Calu3 (cell line): ENCODE measurements at regions not wholly inside any gene's neighbourhood (a gene's known extent, or its start where the extent isn't known, plus 50 kb on each side); places are given as distances from the start of the nearest gene placed in this dataset.
"Not testable (repeated sequence)": the region's sequence is repeated elsewhere in the genome, so short reads cannot be mapped to it uniquely, and the experiment has no call there.

ENCODE experiments used
- BruUV-seq: library from RNA; stranded (reverse); fragments of 400-500 nt; replicated peaks from 2 replicates; lab custom pipeline; 2021; lab: Mats Ljungman, UMichigan
- CTCF ChIA-PET: fragments of 300-600 bp; sonication (Branson Sonifier 250); formaldehyde crosslinking; loops from one replicate; lab custom pipeline; 2022; ENCODE audit warnings: antibody characterized with exemption; lab: Charles Lee
- DNase-seq: peaks from one replicate; pipeline ENCODE4 v3.0.0; 2022
- H3K27ac Mint-ChIP-seq: one replicate; pipeline ENCODE4 v1.8.0; 2022; ENCODE audit warnings: mixed read lengths; ENCODE audit not compliant: unreplicated experiment
- H3K27me3 Mint-ChIP-seq: one replicate; pipeline ENCODE4 v1.8.0; 2022; ENCODE audit warnings: mixed read lengths; ENCODE audit not compliant: unreplicated experiment
- H3K36me3 Mint-ChIP-seq: one replicate; pipeline ENCODE4 v1.8.0; 2022; ENCODE audit warnings: mild to moderate bottlenecking, moderate library complexity, mixed read lengths; ENCODE audit not compliant: insufficient read depth, unreplicated experiment
- H3K4me1 Mint-ChIP-seq: one replicate; pipeline ENCODE4 v1.8.0; 2022; ENCODE audit warnings: mild to moderate bottlenecking, low read depth, mixed read lengths; ENCODE audit not compliant: unreplicated experiment
- H3K4me3 Mint-ChIP-seq: one replicate; pipeline ENCODE4 v1.8.0; 2022; ENCODE audit warnings: mild to moderate bottlenecking, low read depth, moderate library complexity, mixed read lengths; ENCODE audit not compliant: unreplicated experiment
- H3K9me3 Mint-ChIP-seq: one replicate; pipeline ENCODE4 v1.8.0; 2022; ENCODE audit warnings: low read depth, mixed read lengths; ENCODE audit not compliant: unreplicated experiment
- intact Hi-C: fragments of 100-400 bp; cut with micrococcal nuclease; formaldehyde crosslinking; loops from one replicate; pipeline ENCODE4 v1.10.0; 2022; ENCODE audit not compliant: unreplicated experiment

DNA sequence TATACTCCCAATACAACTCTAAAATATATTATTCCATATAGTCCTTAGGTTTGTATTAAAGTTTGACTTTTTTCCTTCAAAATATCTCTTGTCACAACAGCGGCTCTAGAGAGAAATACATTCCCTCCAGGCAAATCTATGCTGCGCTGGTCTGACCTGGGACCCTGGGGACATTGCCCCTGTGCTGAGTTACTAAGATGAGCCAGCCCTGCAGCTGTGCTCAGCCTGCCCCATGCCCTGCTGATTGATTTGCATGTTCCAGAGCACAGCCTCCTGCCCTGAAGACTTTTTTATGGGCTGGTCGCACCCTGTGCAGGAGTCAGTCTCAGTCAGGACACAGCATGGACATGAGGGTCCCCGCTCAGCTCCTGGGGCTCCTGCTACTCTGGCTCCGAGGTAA, 1170.7 kb downstream of the RPIA start:
- H3K36me3 Mint-ChIP-seq, H3K4me3 Mint-ChIP-seq, DNase-seq, H3K27ac Mint-ChIP-seq, H3K4me1 Mint-ChIP-seq, H3K27me3 Mint-ChIP-seq, H3K9me3 Mint-ChIP-seq, CTCF ChIA-PET, BruUV-seq, intact Hi-C loops: not testable (repeated sequence)

DNA sequence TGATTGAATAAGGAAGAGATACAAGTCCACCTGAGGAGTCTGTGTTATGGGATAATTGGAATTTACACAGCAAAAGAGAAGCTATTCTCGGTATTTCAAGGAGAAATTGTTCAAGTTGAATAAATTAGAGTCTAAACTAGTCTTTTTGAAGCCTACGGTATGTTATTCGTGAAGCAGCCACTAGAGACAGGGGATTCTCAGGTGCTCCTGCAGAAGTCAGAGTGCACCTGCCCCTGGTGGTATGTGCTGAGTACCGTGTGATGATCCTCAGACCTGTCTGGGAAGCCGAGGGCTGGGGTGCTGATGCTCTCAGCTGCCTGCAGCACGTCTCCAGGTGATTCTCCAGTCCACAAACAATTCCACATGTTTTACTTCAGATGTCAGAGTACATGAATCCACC, 1171.7 kb downstream of the RPIA start:
- CTCF ChIA-PET, H3K4me3 Mint-ChIP-seq, H3K9me3 Mint-ChIP-seq, H3K27ac Mint-ChIP-seq, intact Hi-C loops, H3K4me1 Mint-ChIP-seq, H3K36me3 Mint-ChIP-seq, DNase-seq, H3K27me3 Mint-ChIP-seq, BruUV-seq: not testable (repeated sequence)

DNA sequence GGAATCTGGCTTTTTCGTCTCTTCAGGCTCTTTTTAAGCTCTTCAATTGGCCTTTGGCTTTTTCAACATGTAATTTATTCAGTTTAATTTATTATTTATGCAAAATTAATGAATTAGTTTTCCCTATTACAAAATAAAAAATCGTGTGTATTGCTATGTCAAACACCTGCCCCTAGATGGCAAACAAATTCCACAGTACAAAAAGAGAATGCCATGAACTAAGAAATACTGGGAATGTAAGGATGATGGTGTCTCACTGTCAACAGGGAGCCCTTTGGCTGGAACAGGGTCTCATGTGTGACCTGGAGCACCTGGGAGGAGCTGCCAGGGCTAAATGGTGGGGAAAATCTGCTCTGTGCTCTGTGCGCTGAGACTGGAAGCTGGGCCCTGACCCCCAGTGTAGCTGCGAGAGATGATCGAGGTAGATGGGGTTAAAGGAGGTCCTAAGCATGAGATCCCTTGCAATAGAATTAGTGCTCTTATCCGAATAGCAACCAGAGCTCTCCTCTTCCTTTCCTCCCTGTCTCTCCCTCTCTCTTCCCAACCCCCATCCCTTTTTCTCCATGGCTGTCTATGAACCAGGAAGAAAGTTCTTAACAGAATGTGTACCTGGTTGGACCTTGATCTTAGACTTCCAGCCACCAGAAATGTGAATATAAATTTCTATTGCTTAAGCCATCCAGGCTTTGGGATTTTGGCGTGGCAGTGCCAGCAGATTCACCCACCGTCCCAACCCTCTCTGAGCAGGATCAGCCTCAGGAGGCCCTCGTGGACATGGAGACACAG, 1183.5 kb downstream of the RPIA start:
- H3K27ac Mint-ChIP-seq, intact Hi-C loops, DNase-seq, H3K9me3 Mint-ChIP-seq, H3K27me3 Mint-ChIP-seq, H3K36me3 Mint-ChIP-seq, CTCF ChIA-PET, H3K4me1 Mint-ChIP-seq, BruUV-seq, H3K4me3 Mint-ChIP-seq: not testable (repeated sequence)

DNA sequence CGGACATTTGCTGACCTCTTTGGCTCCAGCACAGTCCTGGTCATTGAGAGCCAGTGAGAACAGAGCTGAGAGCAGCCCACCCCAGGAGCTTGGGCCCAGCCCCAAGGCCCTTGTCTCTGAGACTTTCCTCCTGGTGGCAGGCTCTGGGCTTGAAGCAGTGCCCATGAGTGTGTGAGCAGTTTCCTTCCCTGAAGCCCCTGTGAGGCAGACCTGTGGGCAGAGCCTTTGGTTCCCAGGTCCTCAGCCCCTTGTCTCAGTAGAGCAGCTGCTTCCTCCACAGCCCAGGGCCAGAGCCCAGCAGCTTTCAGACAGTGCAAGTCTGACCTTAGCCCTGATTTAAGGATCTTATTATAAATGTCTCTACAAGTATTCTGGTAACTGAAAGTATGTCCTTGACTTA, 1185.0 kb downstream of the RPIA start:
- H3K27ac Mint-ChIP-seq, BruUV-seq, CTCF ChIA-PET, H3K36me3 Mint-ChIP-seq, intact Hi-C loops, H3K4me3 Mint-ChIP-seq, H3K4me1 Mint-ChIP-seq, H3K27me3 Mint-ChIP-seq, DNase-seq, H3K9me3 Mint-ChIP-seq: not testable (repeated sequence)

DNA sequence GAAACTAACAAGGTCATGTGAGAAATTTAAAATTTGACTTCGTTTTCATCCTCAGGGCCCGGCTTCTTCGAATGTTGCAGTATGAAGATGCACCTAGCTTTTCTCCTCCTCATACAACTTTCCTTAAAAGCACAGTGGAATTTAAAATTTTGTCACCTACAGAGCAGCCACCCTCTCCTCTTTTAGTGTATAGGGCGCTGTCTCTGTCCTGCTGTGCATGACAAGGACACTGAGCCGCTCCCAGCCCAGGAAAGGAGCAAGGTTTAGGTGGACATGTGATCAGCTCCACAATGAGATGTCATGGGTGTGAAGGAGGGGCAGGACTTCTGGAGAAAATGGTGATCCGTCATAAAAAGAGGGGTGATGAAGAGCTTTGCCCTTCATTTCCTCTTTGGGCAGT, 1185.4 kb downstream of the RPIA start:
- H3K9me3 Mint-ChIP-seq, H3K27ac Mint-ChIP-seq, H3K27me3 Mint-ChIP-seq, CTCF ChIA-PET, DNase-seq, H3K36me3 Mint-ChIP-seq, intact Hi-C loops, BruUV-seq, H3K4me3 Mint-ChIP-seq, H3K4me1 Mint-ChIP-seq: not testable (repeated sequence)

DNA sequence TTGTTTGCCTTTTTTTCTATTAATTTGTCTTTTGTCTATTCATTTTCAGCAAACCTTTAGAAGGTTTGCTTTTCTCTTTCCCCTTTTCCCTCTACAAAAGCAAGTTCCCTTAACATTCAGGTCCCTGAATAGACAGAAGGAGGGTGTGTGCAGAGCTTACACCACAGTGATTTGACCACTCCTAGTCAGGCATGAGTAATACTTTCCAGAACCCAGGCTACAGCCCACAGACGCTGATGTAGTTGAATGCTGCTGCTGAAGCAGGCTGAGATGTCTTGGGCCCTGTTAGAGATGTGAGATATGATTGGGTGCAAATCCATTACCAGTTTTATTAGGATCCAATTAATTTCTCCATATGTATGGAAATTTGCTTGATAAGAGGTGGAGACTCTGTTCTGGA, 1191.4 kb downstream of the RPIA start:
- CTCF ChIA-PET, H3K36me3 Mint-ChIP-seq, H3K9me3 Mint-ChIP-seq, BruUV-seq, intact Hi-C loops, DNase-seq, H3K4me1 Mint-ChIP-seq, H3K27ac Mint-ChIP-seq, H3K27me3 Mint-ChIP-seq, H3K4me3 Mint-ChIP-seq: not testable (repeated sequence)

DNA sequence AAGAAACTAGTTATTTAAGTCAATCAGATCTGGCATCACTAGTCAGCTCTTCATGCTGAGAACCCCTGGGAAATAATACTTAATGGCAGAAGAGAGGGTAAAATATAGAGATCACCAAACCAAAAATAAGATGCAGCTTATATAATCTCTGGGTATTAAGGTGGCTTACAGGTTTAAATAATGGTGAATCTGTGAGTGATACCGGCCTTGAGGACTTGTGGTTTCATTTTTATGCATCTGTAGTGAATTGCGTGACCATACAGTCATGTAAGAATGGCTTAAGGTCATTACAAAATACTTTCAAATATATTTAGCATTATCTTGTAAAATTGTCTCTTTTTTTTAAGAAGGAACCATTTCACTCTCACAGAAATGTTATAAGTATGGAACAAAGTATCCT, 1192.2 kb downstream of the RPIA start:
- DNase-seq, BruUV-seq, H3K27me3 Mint-ChIP-seq, H3K36me3 Mint-ChIP-seq, H3K4me3 Mint-ChIP-seq, CTCF ChIA-PET, H3K27ac Mint-ChIP-seq, H3K4me1 Mint-ChIP-seq, intact Hi-C loops, H3K9me3 Mint-ChIP-seq: not testable (repeated sequence)

DNA sequence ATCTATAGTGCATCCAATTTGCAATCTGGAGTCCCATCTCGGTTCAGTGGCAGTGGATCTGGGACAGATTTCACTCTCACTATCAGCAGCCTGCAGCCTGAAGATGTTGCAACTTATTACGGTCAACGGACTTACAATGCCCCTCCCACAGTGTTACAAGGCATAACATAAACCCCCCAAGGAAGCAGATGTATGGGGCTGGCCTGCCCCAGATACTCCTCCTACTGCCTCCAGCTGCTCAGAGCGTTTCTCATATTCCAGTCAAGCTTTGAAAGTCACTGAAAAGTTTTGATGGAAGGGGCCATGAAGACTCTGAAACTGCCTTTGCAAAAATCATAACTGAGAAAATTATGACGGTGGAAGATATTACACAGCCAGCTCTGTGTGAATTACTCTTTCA, 1193.6 kb downstream of the RPIA start:
- H3K27me3 Mint-ChIP-seq, DNase-seq, H3K36me3 Mint-ChIP-seq, H3K4me1 Mint-ChIP-seq, H3K27ac Mint-ChIP-seq, H3K4me3 Mint-ChIP-seq, H3K9me3 Mint-ChIP-seq, BruUV-seq, intact Hi-C loops, CTCF ChIA-PET: not testable (repeated sequence)

DNA sequence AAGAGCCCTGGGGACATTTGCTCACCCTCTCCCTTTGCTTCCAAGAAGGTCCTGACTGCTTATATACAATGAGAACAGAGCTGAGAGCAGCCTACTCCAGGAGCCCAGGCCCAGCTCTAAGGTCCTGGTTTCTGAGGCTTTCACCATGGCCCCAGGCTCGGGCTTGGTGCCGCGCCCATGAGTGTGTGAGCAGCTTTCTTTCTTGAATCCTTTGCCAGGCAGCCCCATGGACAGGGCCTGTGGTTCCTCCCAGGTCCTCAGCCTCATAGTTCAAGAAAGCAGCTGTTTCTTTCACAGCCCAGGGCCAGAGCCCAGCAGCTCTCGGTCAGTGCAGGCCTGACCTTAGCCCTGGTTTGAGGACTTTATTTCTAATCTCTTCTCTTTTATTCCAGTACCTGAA, 1197.2 kb downstream of the RPIA start:
- H3K36me3 Mint-ChIP-seq, CTCF ChIA-PET, DNase-seq, H3K4me1 Mint-ChIP-seq, BruUV-seq, H3K27me3 Mint-ChIP-seq, H3K9me3 Mint-ChIP-seq, H3K27ac Mint-ChIP-seq, H3K4me3 Mint-ChIP-seq, intact Hi-C loops: not testable (repeated sequence)

DNA sequence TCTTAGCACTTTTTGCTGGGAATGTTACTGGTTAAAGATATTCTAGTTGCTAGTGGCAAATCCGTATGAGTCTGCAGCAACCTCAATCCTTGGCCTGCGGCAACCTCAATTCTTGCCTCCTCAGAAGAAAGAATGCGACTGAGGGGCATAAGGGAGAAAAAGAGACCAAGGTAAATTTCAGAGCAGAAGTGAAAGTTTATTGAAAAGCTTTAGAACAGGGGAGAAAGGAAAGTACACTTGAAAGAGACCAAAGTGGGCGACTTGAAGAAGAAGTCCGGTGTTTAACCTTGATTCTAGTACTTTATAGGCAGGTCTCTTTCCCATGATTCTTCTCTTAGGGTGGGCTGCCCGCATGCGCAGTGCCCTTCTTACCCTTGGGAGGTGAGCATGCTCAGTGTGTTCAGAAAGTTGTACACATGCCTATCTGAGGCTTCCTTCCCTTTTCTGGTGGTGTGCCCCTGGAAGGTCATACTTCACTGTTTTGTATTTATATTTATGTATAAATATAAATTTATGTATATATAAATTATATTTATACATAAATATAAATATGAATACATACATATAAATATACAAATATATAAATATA, 1198.8 kb downstream of the RPIA start:
- DNase-seq, H3K9me3 Mint-ChIP-seq, H3K4me1 Mint-ChIP-seq, CTCF ChIA-PET, H3K4me3 Mint-ChIP-seq, BruUV-seq, intact Hi-C loops, H3K27ac Mint-ChIP-seq, H3K36me3 Mint-ChIP-seq, H3K27me3 Mint-ChIP-seq: not testable (repeated sequence)
